ENCODE measurements at regions not wholly inside any gene's neighbourhood (a gene's known extent, or its start where the extent isn't known, plus 50 kb on each side); places are given as distances from the start of the nearest gene placed in this dataset.

GRCh38 chr11:11789735-11790369 lies 51.9 kb upstream of the USP47 start (continued):
- TF ChIP-seq BHLHE40 (IDR thresholded peaks at IDR 0.05; ENCODE audit: low read depth, low read length) (no peak), EHMT2 (IDR thresholded peaks at IDR 0.05; ENCODE audit: low read depth) (no peak)

- H3K27ac ChIP-seq: no peak overlapping the region
- no peak overlapping the region for H3K4me2 ChIP-seq
- ChIA-PET CTCF (interaction anchor here (0.6 to 3.8 kb wide), 97 partner anchors 11 to 1585 kb away, joined by 3 to 128 read pairs (median 4); partner anchors contain the start of genes EIF4G2 and GALNT18), POLR2A (interaction anchor here (1.4 kb wide), 1 partner anchor 760 kb away, joined by 6 read pairs; no protein-coding TSS in a partner anchor)
- no peaks in the 10 kb centered on the region for H3K4me1 ChIP-seq
- no peak overlapping the region for H3K4me3 ChIP-seq
- FAIRE-seq (no peak), ATAC-seq (peak; percentile 61 to 76), DNase-seq (ENCODE audit: low read depth in 1 of 2, low spot score in 1 of 2) (no peak)
- 13% methylated on average over 7 of the region's 7 CpGs for WGBS (ENCODE audit: missing lambda C conversion rate)
- TF ChIP-seq RAD21 (conservative IDR thresholded peaks at IDR 0.05 in 1 of 2, IDR thresholded peaks at IDR 0.05 in 1 of 2): 0 out of 5 replicates have a peak, but pooled peaks of 1 of the 2 experiments have one; percentile 7
- no peak for TF ChIP-seq RFX5 (IDR thresholded peaks at IDR 0.05)
- no peaks in the 10 kb centered on the region for H3K9me3 ChIP-seq
Observed at GRCh38 chr11:11788063-11788710, 53.6 kb upstream of the USP47 start.

- no peak overlapping the region for H3K27ac ChIP-seq
- POLR2A ChIA-PET: interaction anchor here (1.4 kb wide), 1 partner anchor 760 kb away, joined by 6 read pairs; no protein-coding TSS in a partner anchor
- 71% methylated on average over 7 of the region's 7 CpGs for WGBS (ENCODE audit: missing lambda C conversion rate)
- H3K4me3 ChIP-seq: no peak overlapping the region
- no peaks in the 10 kb centered on the region for H3K4me1 ChIP-seq
- H3K9me3 ChIP-seq: no peaks in the 10 kb centered on the region
- no peak overlapping the region for H3K4me2 ChIP-seq
- peak; percentile 91 to 98 for ATAC-seq
- DNase-seq (ENCODE audit: low read depth in 1 of 2, low spot score in 1 of 2): peak; percentile 64 to 70
- TF ChIP-seq SREBF2 (IDR thresholded peaks at IDR 0.05): no peak
- TF ChIP-seq E2F6 (IDR thresholded peaks at IDR 0.05; ENCODE audit: borderline replicate concordance, low read depth): no peak
- TF ChIP-seq HEYL (CRISPR knock-in tag; IDR thresholded peaks at IDR 0.05): no peak
- TF ChIP-seq RAD21 (conservative IDR thresholded peaks at IDR 0.05 in 1 of 2, IDR thresholded peaks at IDR 0.05 in 1 of 2): peak; percentile 98
- TF ChIP-seq PBX3 (IDR thresholded peaks at IDR 0.05): no peak
- TF ChIP-seq EHF (CRISPR knock-in tag; IDR thresholded peaks at IDR 0.05): no peak
- no peak for TF ChIP-seq ESRRA (IDR thresholded peaks at IDR 0.05; ENCODE audit: borderline replicate concordance, low read length)
- no peak for TF ChIP-seq POLR2A (IDR thresholded peaks at IDR 0.05; ENCODE audit: low read length)
- no peak for TF ChIP-seq CHD2 (IDR thresholded peaks at IDR 0.05; ENCODE audit: low read length, partially characterized antibody)
- TF ChIP-seq CTCF (IDR thresholded peaks at IDR 0.05): peak; percentile 96
- TF ChIP-seq KDM1A (IDR thresholded peaks at IDR 0.05; ENCODE audit: low read depth): no peak
- TF ChIP-seq SMC3 (IDR thresholded peaks at IDR 0.05): peak; percentile 95
- no peak for TF ChIP-seq RNF2 (IDR thresholded peaks at IDR 0.05; ENCODE audit: borderline replicate concordance, low read depth)
- TF ChIP-seq NFE2L2 (conservative IDR thresholded peaks at IDR 0.05; ENCODE audit: low read length): no peak
- TF ChIP-seq HOXA7 (CRISPR knock-in tag; IDR thresholded peaks at IDR 0.05): no peak
- TF ChIP-seq FOSB (CRISPR knock-in tag; IDR thresholded peaks at IDR 0.05): no peak
- TF ChIP-seq RARB (CRISPR knock-in tag; IDR thresholded peaks at IDR 0.05): no peak
- TF ChIP-seq BHLHE40 (IDR thresholded peaks at IDR 0.05; ENCODE audit: low read depth, low read length): no peak
- TF ChIP-seq KDM5A (IDR thresholded peaks at IDR 0.05): no peak
- TF ChIP-seq REST (IDR thresholded peaks at IDR 0.05): no peak
- CTCF ChIA-PET: interaction anchor here (0.6 to 3.8 kb wide), 130 partner anchors 10 to 1586 kb away, joined by 3 to 128 read pairs (median 4); partner anchors contain the start of genes EIF4G2 and GALNT18
- peak; percentile 91 for FAIRE-seq
Observed at GRCh38 chr11:11787305-11788062, 54.3 kb upstream of the USP47 start.

Measured in A549 (cell line).